Liver (tissue), 8 donors: ENCODE measurements at regions not wholly inside any gene's neighbourhood (a gene's known extent, or its start where the extent isn't known, plus 50 kb on each side); places are given as distances from the start of the nearest gene placed in this dataset.

Experiments used
- DNase-seq: peaks from one replicate; pipeline ENCODE4 v3.0.0-alpha.2; 2017; ENCODE audit warnings: low spot score
- H3K27ac ChIP-seq, 2 donors: one replicate each; pipeline ENCODE4 v1.7.0; 2013; ENCODE audit warnings: inconsistent platforms in 2 of 2, low read length in 2 of 2, control low read depth in 1 of 2, low read depth in 1 of 2, mild to moderate bottlenecking in 1 of 2
- H3K27me3 ChIP-seq, 4 donors: one replicate each; pipeline versions ENCODE4 v1.6.1 to v1.7.0; 2013; ENCODE audit warnings: low read length in 3 of 4, inconsistent platforms in 1 of 4, mild to moderate bottlenecking in 1 of 4, moderate library complexity in 1 of 4; ENCODE audit not compliant: control insufficient read depth in 4 of 4, insufficient read depth in 4 of 4
- H3K36me3 ChIP-seq, 4 donors: one replicate each; pipeline versions ENCODE4 v1.6.1 to v1.7.0; 2013; ENCODE audit warnings: low read length in 3 of 4, mild to moderate bottlenecking in 3 of 4, low read depth in 1 of 4, moderate library complexity in 1 of 4; ENCODE audit not compliant: control insufficient read depth in 4 of 4, insufficient read depth in 3 of 4
- H3K4me1 ChIP-seq, 4 donors: one replicate each; pipeline versions ENCODE4 v1.6.1 to v1.7.0; 2013; ENCODE audit warnings: low read length in 3 of 4, mild to moderate bottlenecking in 3 of 4, moderate library complexity in 1 of 4; ENCODE audit not compliant: control insufficient read depth in 4 of 4, insufficient read depth in 4 of 4
- H3K4me3 ChIP-seq, 3 donors: one replicate each; pipeline versions ENCODE4 v1.6.1 to v1.7.0; 2013; ENCODE audit warnings: low read length in 3 of 3, control low read depth in 1 of 3, low read depth in 1 of 3, mild to moderate bottlenecking in 1 of 3
- H3K9ac ChIP-seq, 2 donors: one replicate each; pipeline ENCODE4 v1.7.0; 2013; ENCODE audit warnings: low read length in 2 of 2, mild to moderate bottlenecking in 2 of 2, moderate library complexity in 2 of 2, control low read depth in 1 of 2, low read depth in 1 of 2
- H3K9me3 ChIP-seq, 4 donors: one replicate each; pipeline versions ENCODE4 v1.6.1 to v1.7.0; 2013; ENCODE audit warnings: low read length in 3 of 4; ENCODE audit not compliant: control insufficient read depth in 4 of 4
- CTCF ChIP-seq: fragments of 150-350 bp; IDR thresholded peaks from 2 replicates; pipeline ENCODE4 v1.5.1; 2017; ENCODE audit warnings: improper control_type of control experiment, low read depth, low read length; ENCODE audit not compliant: missing input control
- EGR1 ChIP-seq, 2 donors: IDR thresholded peaks; 2 replicates each; pipeline ENCODE4 v1.6.1; 2016 to 2018; ENCODE audit warnings: antibody characterized with exemption in 2 of 2, low read depth in 2 of 2
- FOXA1 ChIP-seq: IDR thresholded peaks from 2 replicates; pipeline ENCODE4 v1.6.1; 2016; ENCODE audit warnings: antibody characterized with exemption
- FOXA2 ChIP-seq: IDR thresholded peaks from 2 replicates; pipeline ENCODE4 v1.6.1; 2016; ENCODE audit warnings: antibody characterized with exemption
- GABPA ChIP-seq, 2 donors: IDR thresholded peaks in 1 of 2; conservative IDR thresholded peaks in 1 of 2; 2 replicates each; pipeline ENCODE4 v1.6.1; 2016; ENCODE audit warnings: antibody characterized with exemption in 2 of 2, mild to moderate bottlenecking in 1 of 2, moderate library complexity in 1 of 2
- HNF4A ChIP-seq, 2 donors: conservative IDR thresholded peaks; 2 replicates each; pipeline ENCODE4 v1.6.1; 2016; ENCODE audit warnings: antibody characterized with exemption in 2 of 2, mild to moderate bottlenecking in 2 of 2
- HNF4G ChIP-seq: IDR thresholded peaks from 2 replicates; pipeline ENCODE4 v1.6.1; 2016; ENCODE audit warnings: antibody characterized with exemption
- JUND ChIP-seq, 2 donors: IDR thresholded peaks; 2 replicates each; pipeline ENCODE4 v1.6.1; 2016; ENCODE audit warnings: antibody characterized with exemption in 2 of 2
- MAX ChIP-seq: IDR thresholded peaks from 2 replicates; pipeline ENCODE4 v1.6.1; 2016; ENCODE audit warnings: antibody characterized with exemption
- NR2F2 ChIP-seq: IDR thresholded peaks from 2 replicates; pipeline ENCODE4 v1.6.1; 2016; ENCODE audit warnings: antibody characterized with exemption
- RAD21 ChIP-seq, 2 donors: IDR thresholded peaks; 2 replicates each; pipeline ENCODE4 v1.6.1; 2016; ENCODE audit warnings: antibody characterized with exemption in 2 of 2, mild to moderate bottlenecking in 2 of 2
- REST ChIP-seq: IDR thresholded peaks from 2 replicates; pipeline ENCODE4 v1.6.1; 2016; ENCODE audit warnings: antibody characterized with exemption, mild to moderate bottlenecking
- RXRA ChIP-seq, 2 donors: IDR thresholded peaks; 2 replicates each; pipeline ENCODE4 v1.6.1; 2017 to 2018; ENCODE audit warnings: antibody characterized with exemption in 2 of 2, mild to moderate bottlenecking in 1 of 2
- SP1 ChIP-seq: IDR thresholded peaks from 2 replicates; pipeline ENCODE4 v1.6.1; 2018; ENCODE audit warnings: antibody characterized with exemption, mild to moderate bottlenecking
- TAF1 ChIP-seq: conservative IDR thresholded peaks from 2 replicates; pipeline ENCODE4 v1.6.1; 2016; ENCODE audit warnings: antibody characterized with exemption, mild to moderate bottlenecking
- YY1 ChIP-seq: IDR thresholded peaks from 2 replicates; pipeline ENCODE4 v1.6.1; 2016; ENCODE audit warnings: antibody characterized with exemption, mild to moderate bottlenecking
- ZBTB33 ChIP-seq: IDR thresholded peaks from 2 replicates; pipeline ENCODE4 v1.6.1; 2016; ENCODE audit warnings: antibody characterized with exemption
- WGBS: extraction: QIAGEN DNeasy Blood & Tissue Kit; methylation state at CpG from one replicate; pipeline ENCODE4 v1.1.7; 2013; 5-methylcytosine and 5-hydroxymethylcytosine counted together
- donor health status: healthy.
- donor health status: healthy.
- donor health status: healthy.
- donor health status: healthy.
- donor health status: healthy.

GRCh38 chr3:76016111-76016510 is 230.8 kb upstream of the ZNF717 start:
- Histone ChIP-seq H3K9ac (no peak overlapping the region), H3K36me3 (no peaks in the 10 kb centered on the region), H3K27ac (no peak overlapping the region), H3K9me3 (no peaks in the 10 kb centered on the region), H3K27me3 (no peaks in the 10 kb centered on the region), H3K4me3 (no peak overlapping the region), H3K4me1 (no peaks in the 10 kb centered on the region)
- no peak for DNase-seq
- WGBS: 78% methylated on average over 6 of the region's 6 CpGs
- TF ChIP-seq CTCF (no peak), SP1 (no peak), YY1 (no peak), RXRA (IDR thresholded peaks at IDR 0.05) (no peak), ZBTB33 (no peak), FOXA2 (no peak), HNF4A (conservative IDR thresholded peaks at IDR 0.05) (no peak), REST (no peak), EGR1 (IDR thresholded peaks at IDR 0.05; ENCODE audit: low read depth in 2 of 2) (no peak), HNF4G (no peak), TAF1 (no peak), FOXA1 (no peak), MAX (no peak), NR2F2 (no peak), GABPA (IDR thresholded peaks at IDR 0.05 in 1 of 2, conservative IDR thresholded peaks at IDR 0.05 in 1 of 2) (no peak), RAD21 (IDR thresholded peaks at IDR 0.05) (no peak), JUND (IDR thresholded peaks at IDR 0.05) (no peak)

GRCh38 chr3:76016769-76017439 is 231.6 kb upstream of the ZNF717 start:
- Histone ChIP-seq H3K36me3 (no peaks in the 10 kb centered on the region), H3K27ac (no peak overlapping the region), H3K4me3 (no peak overlapping the region), H3K9ac (no peak overlapping the region), H3K27me3 (no peaks in the 10 kb centered on the region), H3K4me1 (no peaks in the 10 kb centered on the region), H3K9me3 (no peaks in the 10 kb centered on the region)
- WGBS: 65% methylated on average over 6 of the region's 6 CpGs
- no peak for DNase-seq
- TF ChIP-seq FOXA2: no peak
- TF ChIP-seq FOXA1: no peak
- TF ChIP-seq REST: no peak
- no peak for TF ChIP-seq MAX
- no peak for TF ChIP-seq JUND (IDR thresholded peaks at IDR 0.05)
- TF ChIP-seq YY1: no peak
- TF ChIP-seq RAD21 (IDR thresholded peaks at IDR 0.05): no peak
- TF ChIP-seq ZBTB33: no peak
- no peak for TF ChIP-seq NR2F2
